SK-N-SH (cell line): ENCODE measurements at regions not wholly inside any gene's neighbourhood (a gene's known extent, or its start where the extent isn't known, plus 50 kb on each side); places are given as distances from the start of the nearest gene placed in this dataset.

ENCODE experiments used
- CTCF ChIA-PET: fragments of 300-600, 350-600 bp; formaldehyde crosslinking; extraction: SDS; loops from one replicate; lab custom pipeline; 2021; lab: Yijun Ruan, JAX
- POLR2A ChIA-PET: fragments of 350-600 bp; sonication (Branson Sonifier 250); formaldehyde crosslinking; extraction: SDS; loops from one replicate; lab custom pipeline; 2020; ENCODE audit warnings: antibody characterized with exemption, inconsistent platforms; lab: Yijun Ruan, JAX
- DNase-seq: peaks from one replicate; pipeline ENCODE4 v3.0.0; 2012
- H2AFZ ChIP-seq: fragments of 200-600 bp; sonication (generic); 2 replicates; pipeline ENCODE4 v1.8.1; 2016; ENCODE audit warnings: antibody characterized with exemption, mild to moderate bottlenecking, low read depth
- H3F3A ChIP-seq: fragments of 200-600 bp; sonication (generic); replicated peaks from 2 replicates; pipeline ENCODE3; 2016; ENCODE audit warnings: antibody characterized with exemption, mild to moderate bottlenecking; ENCODE audit not compliant: insufficient read depth
- H3K27ac ChIP-seq, 2 experiments: fragments of 200-500 bp in 1 of 2; fragments of 200-600 bp in 1 of 2; sonication (Bioruptor generic) in 1 of 2; sonication (generic), shearing (Covaris generic) in 1 of 2; 2 replicates each; pipeline versions ENCODE4 v1.5.1 to v1.6.1; 2014 to 2016; ENCODE audit warnings: low read depth in 2 of 2, inconsistent platforms in 1 of 2, low read length in 1 of 2, mild to moderate bottlenecking in 1 of 2, mixed read lengths in 1 of 2
- H3K27me3 ChIP-seq: fragments of 200-600 bp; sonication (generic), shearing (Covaris generic); 2 replicates; pipeline ENCODE4 v1.6.1; 2016; ENCODE audit warnings: mixed run types; ENCODE audit not compliant: insufficient read depth
- H3K36me3 ChIP-seq, 2 experiments: fragments of 200-500 bp in 1 of 2; fragments of 200-600 bp in 1 of 2; sonication (Bioruptor generic) in 1 of 2; sonication (generic) in 1 of 2; replicated peaks in 1 of 2; 2 replicates each; pipeline versions ENCODE3 to v1.5.1; 2014 to 2016; ENCODE audit warnings: low read length in 1 of 2, mild to moderate bottlenecking in 1 of 2; ENCODE audit not compliant: insufficient read depth in 2 of 2, control insufficient read depth in 1 of 2
- H3K4me1 ChIP-seq, 2 experiments: fragments of 200-500 bp in 1 of 2; fragments of 200-600 bp in 1 of 2; sonication (Bioruptor generic) in 1 of 2; sonication (generic), shearing (Covaris generic) in 1 of 2; 2 replicates each; pipeline versions ENCODE4 v1.5.1 to v1.6.1; 2014 to 2016; ENCODE audit warnings: low read depth in 1 of 2, low read length in 1 of 2, mixed run types in 1 of 2; ENCODE audit not compliant: insufficient read depth in 2 of 2, control insufficient read depth in 1 of 2
- H3K4me2 ChIP-seq: fragments of 200-600 bp; sonication (generic), shearing (Covaris generic); 2 replicates; pipeline ENCODE4 v1.6.1; 2017; ENCODE audit warnings: mixed run types
- H3K4me3 ChIP-seq, 2 experiments: fragments of 200-500 bp in 1 of 2; fragments of 200-600 bp in 1 of 2; sonication (Bioruptor generic) in 1 of 2; sonication (generic), shearing (Covaris generic) in 1 of 2; 2 replicates each; pipeline versions ENCODE4 v1.5.1 to v1.8.1; 2014 to 2016; ENCODE audit warnings: low read depth in 2 of 2, inconsistent platforms in 1 of 2, low read length in 1 of 2, mild to moderate bottlenecking in 1 of 2, mixed read lengths in 1 of 2, moderate library complexity in 1 of 2
- H3K79me2 ChIP-seq: fragments of 200-600 bp; sonication (generic); 2 replicates; pipeline ENCODE4 v1.8.1; 2017; ENCODE audit warnings: mild to moderate bottlenecking; ENCODE audit not compliant: insufficient read depth
- H3K9ac ChIP-seq: fragments of 200-600 bp; sonication (generic); 2 replicates; pipeline ENCODE4 v1.6.1; 2017; ENCODE audit warnings: mixed run types
- H3K9me2 ChIP-seq: fragments of 200-600 bp; sonication (generic); 2 replicates; pipeline ENCODE4 v1.6.1; 2017; ENCODE audit warnings: mixed run types
- H3K9me3 ChIP-seq: fragments of 200-600 bp; sonication (generic); 2 replicates; pipeline ENCODE4 v1.6.1; 2017; ENCODE audit warnings: mixed run types, mild to moderate bottlenecking, moderate library complexity
- H4K20me1 ChIP-seq: fragments of 200-600 bp; sonication (generic); 2 replicates; pipeline ENCODE4 v1.6.1; 2017; ENCODE audit warnings: mild to moderate bottlenecking, mixed run types; ENCODE audit not compliant: insufficient read depth
- ELF1 ChIP-seq: IDR thresholded peaks from 2 replicates; pipeline ENCODE4 v1.4.0; 2012
- FOSL2 ChIP-seq: IDR thresholded peaks from 2 replicates; pipeline ENCODE4 v1.4.0; 2012; ENCODE audit warnings: low read depth, mild to moderate bottlenecking, moderate library complexity, borderline replicate concordance
- FOXJ3 ChIP-seq: sonication (generic); formaldehyde crosslinking; IDR thresholded peaks from 2 replicates; pipeline ENCODE4 v1.5.1; 2020; ENCODE audit warnings: mild to moderate bottlenecking, missing genetic modification reagents
- GABPA ChIP-seq: IDR thresholded peaks from 2 replicates; pipeline ENCODE4 v1.4.0; 2012; ENCODE audit warnings: low read depth, mild to moderate bottlenecking
- JUND ChIP-seq: IDR thresholded peaks from 2 replicates; pipeline ENCODE4 v1.4.0; 2012
- MXI1 ChIP-seq: IDR thresholded peaks from 2 replicates; pipeline ENCODE4 v1.6.1; 2012; ENCODE audit warnings: mild to moderate bottlenecking, low read depth, low read length, improper control_type of control experiment
- NRF1 ChIP-seq: IDR thresholded peaks from 2 replicates; pipeline ENCODE4 v1.6.1; 2012; ENCODE audit warnings: low read depth, mild to moderate bottlenecking, low read length
- POLR2AphosphoS5 ChIP-seq: IDR thresholded peaks from 2 replicates; pipeline ENCODE4 v1.6.1; 2012; ENCODE audit warnings: low read depth, low read length
- RAD21 ChIP-seq: IDR thresholded peaks from 2 replicates; pipeline ENCODE4 v1.6.1; 2012; ENCODE audit warnings: mild to moderate bottlenecking, low read length
- RCOR1 ChIP-seq: fragments of 150-350 bp; IDR thresholded peaks from 2 replicates; pipeline ENCODE4 v1.6.1; 2017; ENCODE audit warnings: antibody characterized with exemption, low read length
- RFX5 ChIP-seq: IDR thresholded peaks from 2 replicates; pipeline ENCODE4 v1.6.1; 2012; ENCODE audit warnings: mild to moderate bottlenecking, improper control_type of control experiment, low read length
- SIN3A ChIP-seq: IDR thresholded peaks from 2 replicates; pipeline ENCODE4 v1.6.1; 2012; ENCODE audit warnings: low read depth, mild to moderate bottlenecking, low read length, moderate library complexity, borderline replicate concordance
- TEAD4 ChIP-seq: IDR thresholded peaks from 2 replicates; pipeline ENCODE4 v1.4.0; 2012; ENCODE audit warnings: mild to moderate bottlenecking, borderline replicate concordance; ENCODE audit not compliant: insufficient read depth
- WGBS: methylation state at CpG from one replicate; pipeline ENCODE4 v1.1.6; 2017; ENCODE audit warnings: low lambda C conversion rate; 5-methylcytosine and 5-hydroxymethylcytosine counted together
- TF ChIP-seq, protein P1 (sequence below): IDR thresholded peaks from 2 replicates; pipeline ENCODE4; 2012
- TF ChIP-seq, protein P2 (sequence below): fragments of 150-350 bp; IDR thresholded peaks from 2 replicates; pipeline ENCODE4 v1.6.1; 2017; ENCODE audit warnings: antibody characterized with exemption, low read length, low read depth, borderline replicate concordance
- TF ChIP-seq, protein P3 (sequence below): IDR thresholded peaks from 2 replicates; pipeline ENCODE4 v1.4.0; 2012; ENCODE audit warnings: low read depth, borderline replicate concordance
- TF ChIP-seq, protein P4 (sequence below): IDR thresholded peaks from 2 replicates; pipeline ENCODE4 v1.6.1; 2012; ENCODE audit warnings: mild to moderate bottlenecking, low read depth, low read length, moderate library complexity
- TF ChIP-seq, protein P5 (sequence below): fragments of 200-600 bp; sonication (generic); IDR thresholded peaks from 2 replicates; pipeline ENCODE4 v1.6.1; 2017; ENCODE audit warnings: antibody characterized with exemption, mild to moderate bottlenecking, moderate library complexity
- TF ChIP-seq, protein P6 (sequence below): IDR thresholded peaks from 2 replicates; pipeline ENCODE4 v1.4.0; 2012; ENCODE audit warnings: low read depth, borderline replicate concordance

DNA sequence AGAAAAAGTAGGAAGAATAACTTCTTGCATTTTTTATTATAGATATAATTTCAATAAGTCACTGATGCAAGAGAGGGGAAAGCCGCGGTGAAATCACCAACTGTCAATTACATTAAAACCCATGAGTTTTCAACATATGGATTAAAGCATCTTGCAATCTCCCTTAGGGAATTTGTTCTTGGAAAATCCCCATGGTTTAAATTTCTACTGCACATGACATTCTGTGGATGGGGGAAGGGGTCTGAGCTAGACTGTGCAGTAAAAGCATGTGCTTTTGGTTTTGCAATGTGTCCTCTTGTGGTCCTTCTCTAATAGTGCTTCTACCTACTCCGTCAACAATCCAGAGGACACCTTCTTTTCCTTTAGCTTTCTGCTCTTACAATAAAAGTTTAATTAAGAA lies 894.0 kb downstream of the DCDC2C start:
- CTCF ChIA-PET: no interaction called here

More for the DNA sequence above, 894.0 kb downstream of the DCDC2C start:
- no peaks in the 10 kb centered on the region; a peak in 1 of 4 replicates for H3K4me1 ChIP-seq
- H3K36me3 ChIP-seq: no peaks in the 10 kb centered on the region
- H3K9ac ChIP-seq: no peak overlapping the region
- DNase-seq: no peak
- H3K79me2 ChIP-seq: no peaks in the 10 kb centered on the region
- no peaks in the 10 kb centered on the region for H3K27me3 ChIP-seq
- TF ChIP-seq FOXJ3 (CRISPR knock-in tag) (no peak), ELF1 (no peak), JUND (no peak), MXI1 (no peak), NRF1 (no peak), SIN3A (no peak), POLR2AphosphoS5 (no peak), FOSL2 (no peak), TEAD4 (no peak), RAD21 (no peak), GABPA (no peak), RFX5 (no peak), RCOR1 (no peak)
- TF ChIP-seq, protein P1, sequence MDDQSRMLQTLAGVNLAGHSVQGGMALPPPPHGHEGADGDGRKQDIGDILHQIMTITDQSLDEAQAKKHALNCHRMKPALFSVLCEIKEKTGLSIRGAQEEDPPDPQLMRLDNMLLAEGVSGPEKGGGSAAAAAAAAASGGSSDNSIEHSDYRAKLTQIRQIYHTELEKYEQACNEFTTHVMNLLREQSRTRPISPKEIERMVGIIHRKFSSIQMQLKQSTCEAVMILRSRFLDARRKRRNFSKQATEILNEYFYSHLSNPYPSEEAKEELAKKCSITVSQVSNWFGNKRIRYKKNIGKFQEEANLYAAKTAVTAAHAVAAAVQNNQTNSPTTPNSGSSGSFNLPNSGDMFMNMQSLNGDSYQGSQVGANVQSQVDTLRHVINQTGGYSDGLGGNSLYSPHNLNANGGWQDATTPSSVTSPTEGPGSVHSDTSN: no peak
- TF ChIP-seq, protein P2, sequence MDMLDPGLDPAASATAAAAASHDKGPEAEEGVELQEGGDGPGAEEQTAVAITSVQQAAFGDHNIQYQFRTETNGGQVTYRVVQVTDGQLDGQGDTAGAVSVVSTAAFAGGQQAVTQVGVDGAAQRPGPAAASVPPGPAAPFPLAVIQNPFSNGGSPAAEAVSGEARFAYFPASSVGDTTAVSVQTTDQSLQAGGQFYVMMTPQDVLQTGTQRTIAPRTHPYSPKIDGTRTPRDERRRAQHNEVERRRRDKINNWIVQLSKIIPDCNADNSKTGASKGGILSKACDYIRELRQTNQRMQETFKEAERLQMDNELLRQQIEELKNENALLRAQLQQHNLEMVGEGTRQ: no peak
- TF ChIP-seq, protein P3, sequence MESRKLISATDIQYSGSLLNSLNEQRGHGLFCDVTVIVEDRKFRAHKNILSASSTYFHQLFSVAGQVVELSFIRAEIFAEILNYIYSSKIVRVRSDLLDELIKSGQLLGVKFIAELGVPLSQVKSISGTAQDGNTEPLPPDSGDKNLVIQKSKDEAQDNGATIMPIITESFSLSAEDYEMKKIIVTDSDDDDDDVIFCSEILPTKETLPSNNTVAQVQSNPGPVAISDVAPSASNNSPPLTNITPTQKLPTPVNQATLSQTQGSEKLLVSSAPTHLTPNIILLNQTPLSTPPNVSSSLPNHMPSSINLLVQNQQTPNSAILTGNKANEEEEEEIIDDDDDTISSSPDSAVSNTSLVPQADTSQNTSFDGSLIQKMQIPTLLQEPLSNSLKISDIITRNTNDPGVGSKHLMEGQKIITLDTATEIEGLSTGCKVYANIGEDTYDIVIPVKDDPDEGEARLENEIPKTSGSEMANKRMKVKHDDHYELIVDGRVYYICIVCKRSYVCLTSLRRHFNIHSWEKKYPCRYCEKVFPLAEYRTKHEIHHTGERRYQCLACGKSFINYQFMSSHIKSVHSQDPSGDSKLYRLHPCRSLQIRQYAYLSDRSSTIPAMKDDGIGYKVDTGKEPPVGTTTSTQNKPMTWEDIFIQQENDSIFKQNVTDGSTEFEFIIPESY: no peak
- TF ChIP-seq, protein P4, sequence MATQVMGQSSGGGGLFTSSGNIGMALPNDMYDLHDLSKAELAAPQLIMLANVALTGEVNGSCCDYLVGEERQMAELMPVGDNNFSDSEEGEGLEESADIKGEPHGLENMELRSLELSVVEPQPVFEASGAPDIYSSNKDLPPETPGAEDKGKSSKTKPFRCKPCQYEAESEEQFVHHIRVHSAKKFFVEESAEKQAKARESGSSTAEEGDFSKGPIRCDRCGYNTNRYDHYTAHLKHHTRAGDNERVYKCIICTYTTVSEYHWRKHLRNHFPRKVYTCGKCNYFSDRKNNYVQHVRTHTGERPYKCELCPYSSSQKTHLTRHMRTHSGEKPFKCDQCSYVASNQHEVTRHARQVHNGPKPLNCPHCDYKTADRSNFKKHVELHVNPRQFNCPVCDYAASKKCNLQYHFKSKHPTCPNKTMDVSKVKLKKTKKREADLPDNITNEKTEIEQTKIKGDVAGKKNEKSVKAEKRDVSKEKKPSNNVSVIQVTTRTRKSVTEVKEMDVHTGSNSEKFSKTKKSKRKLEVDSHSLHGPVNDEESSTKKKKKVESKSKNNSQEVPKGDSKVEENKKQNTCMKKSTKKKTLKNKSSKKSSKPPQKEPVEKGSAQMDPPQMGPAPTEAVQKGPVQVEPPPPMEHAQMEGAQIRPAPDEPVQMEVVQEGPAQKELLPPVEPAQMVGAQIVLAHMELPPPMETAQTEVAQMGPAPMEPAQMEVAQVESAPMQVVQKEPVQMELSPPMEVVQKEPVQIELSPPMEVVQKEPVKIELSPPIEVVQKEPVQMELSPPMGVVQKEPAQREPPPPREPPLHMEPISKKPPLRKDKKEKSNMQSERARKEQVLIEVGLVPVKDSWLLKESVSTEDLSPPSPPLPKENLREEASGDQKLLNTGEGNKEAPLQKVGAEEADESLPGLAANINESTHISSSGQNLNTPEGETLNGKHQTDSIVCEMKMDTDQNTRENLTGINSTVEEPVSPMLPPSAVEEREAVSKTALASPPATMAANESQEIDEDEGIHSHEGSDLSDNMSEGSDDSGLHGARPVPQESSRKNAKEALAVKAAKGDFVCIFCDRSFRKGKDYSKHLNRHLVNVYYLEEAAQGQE: no peak
- TF ChIP-seq, protein P5, sequence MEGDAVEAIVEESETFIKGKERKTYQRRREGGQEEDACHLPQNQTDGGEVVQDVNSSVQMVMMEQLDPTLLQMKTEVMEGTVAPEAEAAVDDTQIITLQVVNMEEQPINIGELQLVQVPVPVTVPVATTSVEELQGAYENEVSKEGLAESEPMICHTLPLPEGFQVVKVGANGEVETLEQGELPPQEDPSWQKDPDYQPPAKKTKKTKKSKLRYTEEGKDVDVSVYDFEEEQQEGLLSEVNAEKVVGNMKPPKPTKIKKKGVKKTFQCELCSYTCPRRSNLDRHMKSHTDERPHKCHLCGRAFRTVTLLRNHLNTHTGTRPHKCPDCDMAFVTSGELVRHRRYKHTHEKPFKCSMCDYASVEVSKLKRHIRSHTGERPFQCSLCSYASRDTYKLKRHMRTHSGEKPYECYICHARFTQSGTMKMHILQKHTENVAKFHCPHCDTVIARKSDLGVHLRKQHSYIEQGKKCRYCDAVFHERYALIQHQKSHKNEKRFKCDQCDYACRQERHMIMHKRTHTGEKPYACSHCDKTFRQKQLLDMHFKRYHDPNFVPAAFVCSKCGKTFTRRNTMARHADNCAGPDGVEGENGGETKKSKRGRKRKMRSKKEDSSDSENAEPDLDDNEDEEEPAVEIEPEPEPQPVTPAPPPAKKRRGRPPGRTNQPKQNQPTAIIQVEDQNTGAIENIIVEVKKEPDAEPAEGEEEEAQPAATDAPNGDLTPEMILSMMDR: no peak
- TF ChIP-seq, protein P6, sequence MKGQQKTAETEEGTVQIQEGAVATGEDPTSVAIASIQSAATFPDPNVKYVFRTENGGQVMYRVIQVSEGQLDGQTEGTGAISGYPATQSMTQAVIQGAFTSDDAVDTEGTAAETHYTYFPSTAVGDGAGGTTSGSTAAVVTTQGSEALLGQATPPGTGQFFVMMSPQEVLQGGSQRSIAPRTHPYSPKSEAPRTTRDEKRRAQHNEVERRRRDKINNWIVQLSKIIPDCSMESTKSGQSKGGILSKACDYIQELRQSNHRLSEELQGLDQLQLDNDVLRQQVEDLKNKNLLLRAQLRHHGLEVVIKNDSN: no peak
- no peaks in the 10 kb centered on the region for H4K20me1 ChIP-seq
- no peak overlapping the region for H2AFZ ChIP-seq
- H3K9me2 ChIP-seq: no peaks in the 10 kb centered on the region; the same call in 1 of the 2 replicates
- H3F3A ChIP-seq: no peaks in the 10 kb centered on the region
- H3K4me3 ChIP-seq: no peak overlapping the region
- no peak overlapping the region for H3K27ac ChIP-seq
- no peak overlapping the region for H3K4me2 ChIP-seq
- 27% methylated on average over 3 of the region's 3 CpGs for WGBS
- POLR2A ChIA-PET: no interaction called here
- H3K9me3 ChIP-seq: no peaks in the 10 kb centered on the region
